Cerebellar nuclear complex (tissue), 1 donor: ENCODE measurements at regions not wholly inside any gene's neighbourhood (a gene's known extent, or its start where the extent isn't known, plus 50 kb on each side); places are given as distances from the start of the nearest gene placed in this dataset.

Experiments used
- DNase-seq, 2 experiments: peaks; one replicate each; lab custom pipeline; 2025; lab: John Stamatoyannopoulos, UW

GRCh38 chr4:25578432-25578831 is 77.2 kb upstream of the SLC34A2 start:
- DNase-seq: no peak

- no peak for DNase-seq
Observed at GRCh38 chr4:25580633-25581467, 74.8 kb upstream of the SLC34A2 start.

- DNase-seq: no peak
Observed at GRCh38 chr4:25585901-25586523, 69.6 kb upstream of the SLC34A2 start.

GRCh38 chr4:25588206-25588605 is 67.4 kb upstream of the SLC34A2 start:
- DNase-seq: no peak

GRCh38 chr4:25590171-25590570 is 65.5 kb upstream of the SLC34A2 start:
- DNase-seq: no peak

GRCh38 chr4:25592736-25593135 is 62.9 kb upstream of the SLC34A2 start:
- DNase-seq: no peak
